OCI-LY3 (cell line): ENCODE measurements at regions not wholly inside any gene's neighbourhood (a gene's known extent, or its start where the extent isn't known, plus 50 kb on each side); places are given as distances from the start of the nearest gene placed in this dataset.

Source experiments
- H2AFZ ChIP-seq: fragments of 200-600, 300-600 bp; shearing (Covaris generic); 2 replicates; pipeline ENCODE4 v1.6.0; 2014; ENCODE audit warnings: antibody characterized with exemption, low read depth, low read length
- H3K27ac ChIP-seq: fragments of 200-600, 300-600 bp; sonication (generic); 2 replicates; pipeline ENCODE4 v1.5.1; 2014; ENCODE audit warnings: mild to moderate bottlenecking, low read length, moderate library complexity, mixed read lengths
- H3K27me3 ChIP-seq: fragments of 200-600, 300-600 bp; sonication (generic); 2 replicates; pipeline ENCODE4 v1.6.1; 2014; ENCODE audit warnings: low read depth, low read length, mixed read lengths
- H3K36me3 ChIP-seq: fragments of 200-600, 300-600 bp; sonication (generic); replicated peaks from 2 replicates; pipeline ENCODE3; 2014; ENCODE audit warnings: low read depth, low read length, mixed read lengths
- H3K4me1 ChIP-seq: fragments of 300-600, 200-600 bp; sonication (generic); 2 replicates; pipeline ENCODE4 v1.6.1; 2014; ENCODE audit warnings: low read length, mixed read lengths
- H3K4me2 ChIP-seq: fragments of 200-600, 300-600 bp; sonication (generic); 2 replicates; pipeline ENCODE4 v1.6.1; 2014; ENCODE audit warnings: low read length, mixed read lengths
- H3K4me3 ChIP-seq: fragments of 300-600, 200-600 bp; sonication (generic); 2 replicates; pipeline ENCODE4 v1.5.1; 2014; ENCODE audit warnings: antibody characterized with exemption, mild to moderate bottlenecking, low read length, moderate library complexity
- H3K79me2 ChIP-seq: fragments of 300-600, 200-600 bp; shearing (Covaris generic); 2 replicates; pipeline ENCODE4 v1.6.1; 2014; ENCODE audit warnings: mild to moderate bottlenecking, low read length, mixed read lengths
- H3K9ac ChIP-seq: fragments of 300-600, 200-600 bp; shearing (Covaris generic); 2 replicates; pipeline ENCODE4 v1.6.0; 2014; ENCODE audit warnings: mild to moderate bottlenecking, low read length, moderate library complexity
- H3K9me3 ChIP-seq: fragments of 200-600, 300-600 bp; shearing (Covaris generic); 2 replicates; pipeline ENCODE4 v1.6.1; 2014; ENCODE audit warnings: low read length, mixed read lengths; ENCODE audit not compliant: insufficient read depth
- H4K20me1 ChIP-seq: fragments of 200-600, 300-600 bp; sonication (generic); 2 replicates; pipeline ENCODE4 v1.6.1; 2016; ENCODE audit warnings: low read length, mixed read lengths; ENCODE audit not compliant: insufficient read depth
- CTCF ChIP-seq: fragments of 200-600, 300-600 bp; sonication (generic); IDR thresholded peaks from 2 replicates; pipeline ENCODE4 v1.5.1; 2014; ENCODE audit warnings: antibody characterized with exemption, low read length, low read depth
- EZH2phosphoT487 ChIP-seq: fragments of 200-600 bp; shearing (Covaris generic); IDR thresholded peaks from 2 replicates; pipeline ENCODE4 v1.6.1; 2018; ENCODE audit warnings: antibody characterized with exemption, mixed run types, low read depth

- H4K20me1 ChIP-seq: no peaks in the 10 kb centered on the region
- H2AFZ ChIP-seq: no peak overlapping the region
- no peaks in the 10 kb centered on the region for H3K36me3 ChIP-seq
- no peaks in the 10 kb centered on the region for H3K79me2 ChIP-seq
- H3K27ac ChIP-seq: no peak overlapping the region
- no peak overlapping the region for H3K9ac ChIP-seq
- no peaks in the 10 kb centered on the region for H3K27me3 ChIP-seq
- peaks cover 23% of the 10 kb centered on the region; the same call in 1 of the 2 replicates for H3K9me3 ChIP-seq
- H3K4me3 ChIP-seq: no peak overlapping the region
- TF ChIP-seq EZH2phosphoT487 (no peak), CTCF (no peak)
- H3K4me1 ChIP-seq: no peaks in the 10 kb centered on the region
- no peak overlapping the region for H3K4me2 ChIP-seq
These were observed 1555.5 kb downstream of the UQCRFS1 start for GRCh38 chr19:27657271-27658051.

- no peak overlapping the region for H2AFZ ChIP-seq
- H3K27ac ChIP-seq: no peak overlapping the region
- no peak overlapping the region for H3K9ac ChIP-seq
- 0 out of 2 replicates have a peak, but pooled peaks cover 12% of the 10 kb centered on the region for H3K9me3 ChIP-seq
- no peaks in the 10 kb centered on the region for H3K27me3 ChIP-seq
- TF ChIP-seq CTCF (no peak), EZH2phosphoT487 (no peak)
- no peaks in the 10 kb centered on the region for H4K20me1 ChIP-seq
- no peak overlapping the region for H3K4me3 ChIP-seq
- no peak overlapping the region for H3K4me2 ChIP-seq
- no peaks in the 10 kb centered on the region for H3K4me1 ChIP-seq
- H3K79me2 ChIP-seq: no peaks in the 10 kb centered on the region
- no peaks in the 10 kb centered on the region for H3K36me3 ChIP-seq
These were observed 1558.5 kb downstream of the UQCRFS1 start for GRCh38 chr19:27654266-27654990.

DNA sequence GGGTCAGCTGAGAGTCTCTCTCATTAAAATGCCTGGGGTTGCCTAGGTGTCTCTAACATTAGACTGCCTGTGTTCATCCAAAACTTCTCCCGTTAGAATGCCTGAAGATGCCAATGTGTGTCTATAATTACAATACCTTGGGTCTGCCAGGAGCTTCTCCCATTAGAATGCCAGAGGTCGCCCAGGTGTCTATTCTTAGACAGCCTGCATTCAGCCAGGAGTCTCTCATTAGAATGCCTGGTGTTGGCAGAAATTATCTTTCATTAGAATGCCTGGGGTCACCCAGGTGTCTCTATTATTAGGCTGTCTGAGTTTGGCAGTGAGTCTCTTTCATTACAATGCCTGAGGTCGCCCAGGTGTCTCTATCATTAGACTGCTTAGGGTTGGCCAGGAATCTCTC is 1560.2 kb downstream of the UQCRFS1 start:
- TF ChIP-seq EZH2phosphoT487: no peak
- TF ChIP-seq CTCF: no peak
- H3K79me2 ChIP-seq: no peaks in the 10 kb centered on the region
- H3K27me3 ChIP-seq: no peaks in the 10 kb centered on the region
- H4K20me1 ChIP-seq: no peaks in the 10 kb centered on the region
- no peaks in the 10 kb centered on the region for H3K4me1 ChIP-seq
- no peak overlapping the region for H3K9ac ChIP-seq
- no peak overlapping the region for H2AFZ ChIP-seq
- no peak overlapping the region for H3K4me2 ChIP-seq
- H3K9me3 ChIP-seq: 0 out of 2 replicates have a peak, but pooled peaks cover 1% of the 10 kb centered on the region
- no peak overlapping the region for H3K4me3 ChIP-seq
- H3K36me3 ChIP-seq: no peaks in the 10 kb centered on the region
- no peak overlapping the region for H3K27ac ChIP-seq

DNA sequence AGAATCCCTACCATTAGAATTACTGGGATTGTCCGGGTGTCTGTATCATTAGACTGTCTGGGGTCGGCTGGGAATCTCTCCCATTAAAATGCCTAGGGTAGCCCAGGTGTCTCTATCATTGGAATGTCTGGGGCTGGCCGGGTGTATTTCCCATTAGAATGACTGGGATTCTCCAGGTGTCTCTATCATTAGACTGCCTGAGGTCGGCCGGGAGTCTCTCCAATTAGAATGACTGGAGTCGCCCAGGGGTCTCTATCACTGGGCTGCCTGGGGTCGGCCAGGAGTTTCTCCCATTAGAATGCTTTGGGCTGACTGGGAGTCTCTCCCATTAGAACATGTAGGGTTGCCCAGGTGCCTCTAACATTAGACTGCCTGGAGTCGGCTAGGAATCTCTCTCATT is 1560.7 kb downstream of the UQCRFS1 start:
- no peaks in the 10 kb centered on the region for H4K20me1 ChIP-seq
- H3K27ac ChIP-seq: no peak overlapping the region
- H3K9ac ChIP-seq: no peak overlapping the region
- H3K9me3 ChIP-seq: no peaks in the 10 kb centered on the region
- H3K27me3 ChIP-seq: no peaks in the 10 kb centered on the region
- H3K4me1 ChIP-seq: no peaks in the 10 kb centered on the region
- H3K79me2 ChIP-seq: no peaks in the 10 kb centered on the region
- no peaks in the 10 kb centered on the region for H3K36me3 ChIP-seq
- no peak overlapping the region for H2AFZ ChIP-seq
- no peak overlapping the region for H3K4me2 ChIP-seq
- no peak for TF ChIP-seq CTCF
- no peak for TF ChIP-seq EZH2phosphoT487
- H3K4me3 ChIP-seq: no peak overlapping the region
